Mesenchymal stem cell (in vitro differentiated cells and primary cell): ENCODE measurements at regions not wholly inside any gene's neighbourhood (a gene's known extent, or its start where the extent isn't known, plus 50 kb on each side); places are given as distances from the start of the nearest gene placed in this dataset.

Source experiments
- DNase-seq: peaks from one replicate; pipeline ENCODE4 v3.0.0-alpha.2; 2013
- H2AFZ ChIP-seq: one replicate; pipeline ENCODE4 v1.6.1; 2013; ENCODE audit warnings: low read depth, mild to moderate bottlenecking, control low read depth, inconsistent platforms, low read length, moderate library complexity
- H2AK5ac ChIP-seq: 2 replicates; pipeline ENCODE4 v1.6.1; 2013; ENCODE audit warnings: low read length, moderate library complexity, mild to moderate bottlenecking, inconsistent platforms; ENCODE audit not compliant: severe bottlenecking
- H2BK120ac ChIP-seq: one replicate; pipeline ENCODE4 v1.6.1; 2013; ENCODE audit warnings: low read depth, mild to moderate bottlenecking, inconsistent platforms, low read length, moderate library complexity
- H2BK12ac ChIP-seq, 2 experiments: one replicate each; pipeline ENCODE4 v1.6.1; 2013; ENCODE audit warnings: inconsistent platforms in 2 of 2, low read length in 2 of 2, mild to moderate bottlenecking in 2 of 2, moderate library complexity in 2 of 2, control low read depth in 1 of 2
- H2BK15ac ChIP-seq: one replicate; pipeline ENCODE4 v1.6.1; 2013; ENCODE audit warnings: mild to moderate bottlenecking, low read depth, inconsistent platforms; ENCODE audit not compliant: poor library complexity, severe bottlenecking
- H2BK5ac ChIP-seq: 2 replicates; pipeline ENCODE4 v1.6.1; 2013; ENCODE audit warnings: low read depth, mild to moderate bottlenecking, low read length, control low read depth, inconsistent platforms; ENCODE audit not compliant: poor library complexity, severe bottlenecking
- H3K14ac ChIP-seq, 2 experiments: one replicate each; pipeline ENCODE4 v1.6.1; 2013; ENCODE audit warnings: inconsistent platforms in 2 of 2, low read length in 2 of 2, control low read depth in 1 of 2, mild to moderate bottlenecking in 1 of 2, moderate library complexity in 1 of 2
- H3K18ac ChIP-seq, 2 experiments: one replicate each; pipeline ENCODE4 v1.6.1; 2013; ENCODE audit warnings: inconsistent platforms in 2 of 2, low read length in 2 of 2, control low read depth in 1 of 2, low read depth in 1 of 2, mild to moderate bottlenecking in 1 of 2
- H3K23ac ChIP-seq, 2 experiments: one replicate each; pipeline ENCODE4 v1.6.1; 2013; ENCODE audit warnings: inconsistent platforms in 2 of 2, low read length in 2 of 2, mild to moderate bottlenecking in 2 of 2, moderate library complexity in 2 of 2, control low read depth in 1 of 2
- H3K27ac ChIP-seq: 2 replicates; pipeline ENCODE4 v1.5.1; 2013; ENCODE audit warnings: mild to moderate bottlenecking, moderate library complexity, low read length, control low read depth, inconsistent platforms; ENCODE audit not compliant: poor library complexity, severe bottlenecking
- H3K27me3 ChIP-seq, 2 experiments: 2 replicates each; pipeline versions ENCODE4 v1.6.1 to v1.7.0; 2013; ENCODE audit warnings: low read length in 2 of 2, mild to moderate bottlenecking in 2 of 2, moderate library complexity in 2 of 2, control low read depth in 1 of 2, inconsistent platforms in 1 of 2; ENCODE audit not compliant: control insufficient read depth in 1 of 2, insufficient read depth in 1 of 2
- H3K36me3 ChIP-seq, 2 experiments: 2 replicates each; pipeline versions ENCODE4 v1.6.1 to v1.7.0; 2013; ENCODE audit warnings: low read length in 2 of 2, control low read depth in 1 of 2, inconsistent platforms in 1 of 2, low read depth in 1 of 2, mild to moderate bottlenecking in 1 of 2; ENCODE audit not compliant: insufficient read depth in 2 of 2, control insufficient read depth in 1 of 2
- H3K4ac ChIP-seq, 2 experiments: one replicate each; pipeline ENCODE4 v1.6.1; 2013; ENCODE audit warnings: inconsistent platforms in 2 of 2, low read length in 2 of 2, mild to moderate bottlenecking in 2 of 2, moderate library complexity in 2 of 2, control low read depth in 1 of 2, low read depth in 1 of 2
- H3K4me1 ChIP-seq: 2 replicates; pipeline ENCODE4 v1.6.1; 2013; ENCODE audit warnings: low read depth, low read length, control low read depth; ENCODE audit not compliant: control insufficient read depth, insufficient read depth
- H3K4me2 ChIP-seq: 2 replicates; pipeline ENCODE4 v1.6.1; 2013; ENCODE audit warnings: low read length, mild to moderate bottlenecking, inconsistent platforms; ENCODE audit not compliant: poor library complexity, severe bottlenecking
- H3K4me3 ChIP-seq, 2 experiments: 2 replicates each; pipeline versions ENCODE4 v1.5.1 to v1.7.0; 2013; ENCODE audit warnings: low read length in 2 of 2, mild to moderate bottlenecking in 2 of 2, control low read depth in 1 of 2, low read depth in 1 of 2; ENCODE audit not compliant: insufficient read depth in 1 of 2
- H3K79me1 ChIP-seq: replicated peaks from 2 replicates; pipeline ENCODE4 v1.6.1; 2013; ENCODE audit warnings: mild to moderate bottlenecking, control low read depth, low read length, inconsistent platforms; ENCODE audit not compliant: poor library complexity, severe bottlenecking
- H3K9ac ChIP-seq: 2 replicates; pipeline ENCODE4 v1.7.0; 2013; ENCODE audit warnings: mild to moderate bottlenecking, low read length, moderate library complexity
- H3K9me3 ChIP-seq: 2 replicates; pipeline ENCODE4 v1.7.0; 2013; ENCODE audit warnings: mild to moderate bottlenecking, low read length; ENCODE audit not compliant: control insufficient read depth
- H4K8ac ChIP-seq: one replicate; pipeline ENCODE4 v1.6.1; 2013; ENCODE audit warnings: inconsistent platforms, mild to moderate bottlenecking, low read length, moderate library complexity
- H4K91ac ChIP-seq: one replicate; pipeline ENCODE4 v1.6.1; 2013; ENCODE audit warnings: mild to moderate bottlenecking, low read length, inconsistent platforms
- WGBS: methylation state at CpG from one replicate; pipeline ENCODE4 v1.1.7; 2013; ENCODE audit warnings: mixed read lengths; 5-methylcytosine and 5-hydroxymethylcytosine counted together

DNA sequence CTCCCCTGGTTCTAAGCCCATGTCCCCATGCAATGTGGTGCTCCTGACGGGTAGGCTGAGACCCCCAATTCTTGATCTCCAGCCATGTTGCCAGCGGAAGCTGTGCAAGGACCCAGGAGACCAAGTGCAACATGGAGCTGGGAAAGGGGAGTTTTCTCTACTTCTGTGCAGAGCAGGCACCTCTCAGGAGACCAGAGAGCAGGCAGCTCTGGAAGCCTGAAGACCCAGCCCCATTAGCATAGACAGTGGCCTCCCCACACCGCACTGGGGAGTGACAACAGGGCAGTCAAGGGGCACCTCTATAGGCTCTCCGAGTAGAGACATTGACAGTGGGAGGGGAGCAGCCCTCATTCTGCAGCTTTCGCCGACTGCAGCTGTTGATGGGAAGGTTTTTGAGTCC, 410.2 kb downstream of the MATN1 start:
- 84% methylated on average over 6 of the region's 6 CpGs for WGBS
- H3K27ac ChIP-seq: no peak overlapping the region

DNA sequence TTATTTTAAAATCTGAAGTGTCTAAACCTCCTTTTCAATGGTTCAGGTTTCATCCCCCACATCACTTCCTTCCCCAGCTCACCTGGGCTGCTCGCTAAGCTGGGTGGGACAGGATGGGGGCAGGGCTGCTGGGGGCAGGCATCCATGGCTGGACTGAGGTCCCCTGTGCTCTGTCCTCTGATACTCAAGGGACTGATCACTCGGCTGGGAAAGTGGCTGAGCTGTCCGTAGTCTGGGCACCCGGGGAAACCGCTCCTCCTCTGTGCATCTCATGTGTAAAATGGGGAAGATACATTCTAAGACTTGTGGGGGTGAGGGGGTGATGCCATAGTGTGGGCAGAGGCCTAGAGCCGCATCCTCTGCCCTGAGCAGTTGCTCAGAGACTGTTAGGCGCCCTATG, 411.2 kb downstream of the MATN1 start:
- H3K23ac ChIP-seq: no peak overlapping the region
- H4K91ac ChIP-seq: no peak overlapping the region
- no peak overlapping the region for H2AK5ac ChIP-seq
- no peak overlapping the region for H3K18ac ChIP-seq
- H3K79me1 ChIP-seq: no peaks in the 10 kb centered on the region
- no peaks in the 10 kb centered on the region for H3K4me1 ChIP-seq
- H3K36me3 ChIP-seq: no peaks in the 10 kb centered on the region
- H3K9me3 ChIP-seq: peaks cover 3% of the 10 kb centered on the region
- no peak overlapping the region for H3K4ac ChIP-seq
- WGBS: 63% methylated on average over 7 of the region's 7 CpGs
- H2AFZ ChIP-seq: no peak overlapping the region
- no peak for DNase-seq
- no peak overlapping the region for H3K14ac ChIP-seq
- no peak overlapping the region for H3K4me3 ChIP-seq
- H2BK15ac ChIP-seq: no peak overlapping the region
- no peak overlapping the region for H2BK12ac ChIP-seq
- H3K9ac ChIP-seq: no peak overlapping the region
- H3K4me2 ChIP-seq: no peak overlapping the region
- H3K27me3 ChIP-seq: peaks cover 4 to 67% of the 10 kb centered on the region in 2 experiments
- no peak overlapping the region for H2BK120ac ChIP-seq
- H4K8ac ChIP-seq: no peak overlapping the region
- H3K27ac ChIP-seq: no peak overlapping the region
- H2BK5ac ChIP-seq: no peak overlapping the region

More for the DNA sequence above, 410.2 kb downstream of the MATN1 start:
- H2AFZ ChIP-seq: no peak overlapping the region
- H3K9ac ChIP-seq: no peak overlapping the region
- H2BK15ac ChIP-seq: no peak overlapping the region
- H2BK120ac ChIP-seq: no peak overlapping the region
- no peak overlapping the region for H3K23ac ChIP-seq
- peaks cover 4 to 68% of the 10 kb centered on the region in 2 experiments for H3K27me3 ChIP-seq
- H2BK5ac ChIP-seq: no peak overlapping the region
- no peak overlapping the region for H4K8ac ChIP-seq
- H3K36me3 ChIP-seq: no peaks in the 10 kb centered on the region
- H4K91ac ChIP-seq: no peak overlapping the region
- H3K4ac ChIP-seq: no peak overlapping the region
- no peak for DNase-seq
- H2BK12ac ChIP-seq: no peak overlapping the region
- H3K4me3 ChIP-seq: no peak overlapping the region
- no peak overlapping the region for H3K18ac ChIP-seq
- no peak overlapping the region for H3K4me2 ChIP-seq
- no peaks in the 10 kb centered on the region for H3K79me1 ChIP-seq
- H3K4me1 ChIP-seq: no peaks in the 10 kb centered on the region
- no peak overlapping the region for H2AK5ac ChIP-seq
- peaks cover 3% of the 10 kb centered on the region for H3K9me3 ChIP-seq
- H3K14ac ChIP-seq: no peak overlapping the region

DNA sequence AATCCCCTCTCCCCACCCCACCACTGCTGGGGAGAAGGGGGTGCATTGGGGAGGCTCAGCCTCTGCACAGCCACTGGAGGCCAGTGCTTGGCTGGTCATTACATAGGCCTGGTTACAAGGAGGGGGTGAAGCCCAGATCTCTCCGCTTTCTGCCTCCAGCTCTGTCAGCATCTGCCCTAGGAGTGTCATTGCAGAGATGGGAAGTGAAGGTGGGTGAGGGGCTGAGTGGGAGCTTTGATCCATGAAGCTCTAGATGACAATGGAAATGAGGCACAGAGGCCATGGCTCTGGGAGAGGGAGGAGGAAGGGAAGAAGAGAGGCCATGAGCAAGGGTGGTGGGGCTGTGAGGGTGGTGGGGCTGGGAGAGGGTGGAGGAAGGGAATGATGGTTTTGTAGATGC, 411.6 kb downstream of the MATN1 start:
- Histone ChIP-seq H3K4ac (no peak overlapping the region), H3K4me3 (no peak overlapping the region), H2BK15ac (no peak overlapping the region), H2AK5ac (no peak overlapping the region), H3K36me3 (no peaks in the 10 kb centered on the region), H3K23ac (no peak overlapping the region), H3K18ac (no peak overlapping the region), H3K14ac (no peak overlapping the region), H3K9ac (no peak overlapping the region), H3K9me3 (peaks cover 3% of the 10 kb centered on the region), H3K4me2 (no peak overlapping the region), H4K91ac (no peak overlapping the region), H3K4me1 (no peaks in the 10 kb centered on the region), H2BK120ac (no peak overlapping the region), H2BK5ac (no peak overlapping the region), H2BK12ac (no peak overlapping the region), H3K27ac (no peak overlapping the region), H4K8ac (no peak overlapping the region), H3K79me1 (no peaks in the 10 kb centered on the region), H2AFZ (no peak overlapping the region), H3K27me3 (peaks cover 4 to 66% of the 10 kb centered on the region in 2 experiments)
- DNase-seq: no peak
- WGBS: 76% methylated on average over 1 of the region's 1 CpG

DNA sequence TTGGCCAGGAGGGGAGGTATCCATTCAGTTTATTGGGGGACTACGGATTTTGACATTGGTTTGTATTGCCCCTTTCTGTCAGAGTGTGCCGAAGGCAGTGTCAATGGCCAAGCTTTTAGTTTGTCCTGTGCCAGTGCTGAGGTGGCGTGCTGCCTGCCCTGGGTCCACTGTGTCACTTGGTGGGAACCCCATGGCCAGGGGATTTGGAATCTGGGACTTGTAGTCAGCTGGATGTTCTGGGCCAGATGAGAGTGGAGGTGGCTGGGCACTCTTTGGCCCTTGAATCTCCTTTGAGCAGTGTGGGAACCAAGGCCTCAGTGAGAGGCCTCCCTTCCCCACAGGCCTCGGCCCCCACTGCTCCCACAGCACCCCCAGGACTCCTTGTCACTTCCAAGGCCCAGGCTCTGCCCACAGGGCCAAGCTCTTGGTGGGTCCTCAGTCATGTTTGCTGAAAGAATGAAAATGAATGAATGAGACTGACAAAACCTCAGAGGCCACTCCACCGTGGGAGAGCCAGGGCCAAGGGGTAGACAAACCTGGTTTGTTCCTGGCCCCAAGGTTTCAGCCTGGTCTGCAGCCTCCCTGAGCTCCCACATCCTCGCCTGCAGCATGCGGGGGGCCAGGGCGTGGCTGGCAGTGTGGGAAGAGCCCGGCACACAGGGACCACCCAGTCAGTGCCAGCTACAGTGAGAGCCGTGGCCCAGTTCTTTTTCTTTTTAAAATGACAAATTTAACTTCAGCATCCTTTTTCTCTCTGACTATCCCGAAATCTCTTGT, 412.2 kb downstream of the MATN1 start:
- Histone ChIP-seq H3K27ac (no peak overlapping the region), H2BK120ac (no peak overlapping the region), H3K18ac (no peak overlapping the region), H3K4me1 (no peaks in the 10 kb centered on the region), H3K4me2 (no peak overlapping the region), H4K8ac (no peak overlapping the region), H3K14ac (no peak overlapping the region), H2AK5ac (no peak overlapping the region), H3K23ac (no peak overlapping the region), H3K4me3 (no peak overlapping the region), H3K36me3 (no peaks in the 10 kb centered on the region), H2BK12ac (no peak overlapping the region), H3K27me3 (peaks cover 4 to 67% of the 10 kb centered on the region in 2 experiments), H3K9ac (no peak overlapping the region), H3K4ac (no peak overlapping the region), H2BK15ac (no peak overlapping the region), H2BK5ac (no peak overlapping the region), H3K9me3 (peaks cover 3% of the 10 kb centered on the region), H3K79me1 (no peaks in the 10 kb centered on the region), H2AFZ (no peak overlapping the region), H4K91ac (no peak overlapping the region)
- DNase-seq: no peak
- 65% methylated on average over 9 of the region's 11 CpGs for WGBS
